ENCODE measurements at regions not wholly inside any gene's neighbourhood (a gene's known extent, or its start where the extent isn't known, plus 50 kb on each side); places are given as distances from the start of the nearest gene placed in this dataset.
"Not testable (repeated sequence)": the region's sequence is repeated elsewhere in the genome, so short reads cannot be mapped to it uniquely, and the experiment has no call there.

DNA sequence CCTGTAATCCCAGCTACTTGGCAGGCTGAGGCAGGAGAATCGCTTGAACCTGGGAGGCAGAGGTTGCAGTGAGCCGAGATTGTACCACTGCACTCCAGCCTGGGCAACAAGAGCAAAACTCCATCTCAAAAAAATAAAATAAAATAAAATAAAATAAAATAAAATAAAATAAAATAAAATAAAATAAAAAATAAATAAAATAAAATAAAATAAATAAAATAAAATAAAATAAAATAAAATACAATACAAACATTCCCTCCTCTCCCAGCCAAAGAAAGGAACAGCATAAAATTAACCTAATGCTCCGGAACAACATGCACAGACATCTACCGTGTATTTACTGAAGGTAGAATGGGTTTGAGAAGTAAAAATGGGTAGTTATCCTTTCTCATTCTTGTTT, 521.9 kb upstream of the FAM174A start:
- DNase-seq, result not testable (repeated sequence)

DNA sequence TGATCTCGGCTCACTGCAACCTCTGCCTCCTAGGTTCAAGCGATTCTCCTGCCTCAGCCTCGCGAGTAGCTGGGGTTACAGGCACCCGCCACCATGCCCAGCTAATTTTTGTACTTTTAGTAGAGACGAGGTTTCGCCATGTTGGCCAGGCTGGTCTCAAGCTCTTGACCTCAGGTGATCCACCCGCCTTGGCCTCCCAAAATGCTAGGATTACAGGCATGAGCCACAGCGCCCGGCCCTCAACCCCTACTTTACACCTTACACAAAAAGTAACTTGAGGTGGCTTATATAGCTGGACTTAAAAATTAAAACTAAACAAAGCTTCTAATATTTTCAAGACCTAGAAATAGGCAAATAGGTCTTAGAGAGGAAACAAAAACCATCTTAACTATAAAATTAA, 524.0 kb upstream of the FAM174A start:
- not testable (repeated sequence) for DNase-seq

DNA sequence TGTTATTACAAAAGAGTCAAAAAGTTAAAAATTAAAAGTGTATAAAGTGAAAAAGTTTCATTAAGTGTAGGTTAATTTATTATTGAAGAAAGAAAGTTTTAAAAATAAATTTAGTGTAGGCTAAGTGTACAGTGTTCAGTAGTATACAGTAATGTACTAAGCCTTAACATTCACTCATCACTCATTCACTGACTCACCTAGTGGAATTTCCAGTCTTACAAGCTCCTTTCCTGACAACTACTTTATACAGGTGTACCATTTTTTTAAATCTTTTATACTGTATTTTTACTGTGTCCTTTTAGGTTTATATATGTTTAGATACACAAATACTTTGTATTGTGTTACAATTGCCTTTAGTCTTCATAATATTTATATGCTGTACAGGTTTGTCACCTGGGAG, 530.2 kb upstream of the FAM174A start:
- no peak for DNase-seq

DNA sequence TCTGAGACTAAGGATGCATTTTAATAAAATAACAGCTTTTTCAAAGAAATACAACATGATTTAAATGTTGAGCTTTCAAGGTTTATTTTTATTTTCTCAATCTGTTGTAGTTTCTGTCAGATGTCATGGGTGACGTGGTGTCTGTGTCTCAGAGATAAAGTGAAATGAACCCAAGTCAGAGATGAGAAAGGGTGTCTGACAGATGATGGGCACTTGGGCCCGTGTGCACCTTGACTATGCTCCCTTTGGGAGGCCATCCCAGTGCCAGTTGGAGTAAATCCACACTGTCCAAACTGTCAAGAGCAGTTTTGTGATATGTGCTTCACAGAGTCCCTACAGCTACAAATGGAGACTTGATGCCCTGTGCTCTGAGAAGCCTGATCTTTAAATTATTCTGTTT, 536.9 kb upstream of the FAM174A start:
- DNase-seq, result no peak

DNA sequence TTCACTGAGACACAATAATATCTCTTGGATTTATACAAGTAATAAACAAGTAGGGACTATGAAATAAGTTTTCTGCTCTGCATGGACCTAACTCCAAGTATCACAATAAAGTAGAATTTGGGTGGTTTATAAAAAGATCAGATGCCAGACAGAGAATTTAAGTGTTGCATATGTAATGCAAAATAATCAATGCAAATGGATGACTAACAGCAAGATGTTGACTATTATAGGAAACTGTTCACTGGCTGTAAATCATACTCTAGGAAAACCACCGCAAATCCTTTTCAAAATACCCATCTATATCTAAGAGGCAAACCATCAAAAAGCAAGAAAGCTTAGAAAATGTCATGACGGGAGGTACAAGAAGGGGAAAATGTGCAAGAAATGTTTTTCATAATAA, 539.8 kb upstream of the FAM174A start:
- no peak for DNase-seq

DNA sequence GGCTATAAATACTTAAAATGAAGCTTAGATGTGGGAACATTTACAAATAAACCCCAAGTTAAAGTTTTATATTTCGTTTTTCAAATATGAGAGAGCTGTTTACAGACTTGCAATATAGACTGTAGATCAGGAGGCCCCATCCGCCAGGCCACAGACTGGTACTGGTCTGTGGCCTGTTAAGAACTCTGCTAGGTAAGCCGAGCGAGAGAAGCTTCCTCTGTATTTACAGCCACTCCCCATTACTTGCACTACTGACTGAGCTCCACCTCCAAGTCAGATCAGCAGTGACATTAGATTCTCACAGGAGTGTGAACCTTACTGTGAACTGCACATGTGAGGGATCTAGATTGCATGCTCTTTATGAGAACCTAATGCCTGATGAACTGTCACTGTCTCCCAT, 561.4 kb upstream of the FAM174A start:
- DNase-seq, result no peak

DNA sequence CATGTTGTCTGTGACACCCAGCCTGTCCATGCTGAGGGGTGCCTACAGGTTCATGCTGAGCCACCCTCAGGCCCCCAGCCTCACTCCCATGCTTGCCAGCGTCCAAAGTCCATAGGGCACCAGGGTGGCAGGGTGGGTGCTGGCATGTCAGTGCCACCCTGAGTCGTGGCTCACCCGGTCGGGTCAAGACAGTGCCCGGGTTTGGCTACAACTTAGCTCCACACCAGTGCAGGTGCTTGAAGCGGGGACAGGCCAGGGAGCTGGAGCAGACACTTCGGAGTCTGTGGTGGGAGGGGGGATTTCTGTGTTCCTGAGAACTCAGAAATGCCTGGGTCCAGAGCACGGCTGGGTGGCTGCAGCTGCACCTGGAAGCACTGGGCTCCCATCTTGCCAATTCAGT, 579.2 kb upstream of the FAM174A start:
- no peak for DNase-seq

DNA sequence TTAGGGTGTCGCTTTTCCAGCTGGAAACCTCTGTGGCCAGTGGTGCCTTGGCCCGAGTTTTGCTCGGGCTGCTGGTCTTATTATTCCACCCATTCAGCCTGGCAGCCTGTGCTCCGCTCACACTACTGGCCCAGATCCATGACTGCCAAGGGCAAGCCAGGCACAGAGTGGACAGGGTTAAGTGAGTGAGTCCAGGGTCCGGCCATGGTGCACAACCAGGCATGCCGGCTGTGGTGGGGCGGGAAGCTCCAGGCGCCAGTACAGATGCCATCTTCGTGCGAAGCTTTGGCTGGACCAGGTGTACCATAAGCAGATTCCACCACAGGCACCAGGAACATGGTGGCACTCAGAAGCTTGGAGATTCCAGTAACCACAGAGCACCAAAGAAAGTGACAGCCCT, 580.2 kb upstream of the FAM174A start:
- no peak for DNase-seq

DNA sequence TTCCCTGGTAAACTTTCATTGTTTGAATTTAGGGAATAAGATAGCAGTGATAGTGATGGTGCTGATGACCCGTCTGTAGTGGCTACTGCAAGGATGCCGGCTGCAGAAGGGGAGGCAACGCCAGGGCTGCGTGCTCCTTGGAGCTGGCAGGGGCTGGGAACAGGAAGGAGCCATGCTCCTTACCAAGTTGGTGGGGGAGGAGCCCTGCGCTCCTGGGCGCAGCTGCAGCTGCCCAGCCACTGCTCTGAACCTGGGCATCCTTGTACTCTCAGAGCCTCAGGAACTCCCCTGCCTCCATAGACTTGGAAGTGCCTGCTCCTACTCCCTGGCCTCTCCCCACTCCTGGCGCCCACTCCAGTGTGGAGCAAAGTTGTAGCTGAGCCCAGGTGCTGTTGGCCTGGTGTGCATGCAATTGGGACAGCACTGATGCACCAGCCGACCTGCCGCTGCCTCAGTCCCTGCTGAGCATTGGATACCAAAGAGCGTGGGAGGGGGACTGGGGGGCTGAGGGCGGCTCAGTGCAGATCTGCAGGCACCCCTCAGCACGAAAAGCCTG, 585.1 kb upstream of the FAM174A start:
- no peak for DNase-seq

DNA sequence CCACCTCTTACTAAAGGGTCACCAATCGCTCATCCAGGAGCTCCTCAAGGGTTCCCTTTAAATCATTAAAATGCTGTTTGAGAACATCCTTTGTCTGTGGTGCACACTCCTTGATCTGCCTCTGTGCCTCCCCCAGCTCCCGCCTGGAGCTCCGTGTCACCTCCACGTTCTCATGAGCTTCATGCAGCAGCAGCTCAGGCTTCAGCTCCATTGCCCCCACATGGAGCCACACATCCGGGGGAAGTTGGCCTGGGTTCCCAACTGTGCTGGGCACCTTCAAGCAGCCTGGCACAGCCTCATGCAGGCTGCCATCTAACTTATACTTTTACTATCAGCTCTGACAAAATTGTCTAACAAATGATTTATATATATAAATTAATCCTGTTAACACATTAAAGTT, 585.8 kb upstream of the FAM174A start:
- no peak for DNase-seq

DNA sequence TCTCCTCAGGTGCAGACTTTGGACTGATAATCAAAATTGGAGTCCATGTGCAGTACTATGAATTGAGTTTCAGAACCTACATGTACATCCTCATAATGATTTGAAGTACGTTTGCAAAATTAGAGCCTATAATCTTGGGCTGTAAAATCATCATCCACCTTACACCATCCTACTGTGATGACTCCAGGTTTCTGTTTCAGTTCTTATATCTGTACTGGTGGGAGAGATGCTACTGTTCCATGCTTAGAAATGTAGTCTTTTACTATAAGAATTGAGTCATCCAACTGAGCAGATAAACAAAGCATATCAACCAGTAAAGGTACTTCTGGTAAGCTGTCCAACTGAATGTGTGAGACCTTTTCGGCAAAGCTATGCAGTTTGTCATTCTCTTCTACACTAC, 586.3 kb upstream of the FAM174A start:
- DNase-seq, result no peak

DNA sequence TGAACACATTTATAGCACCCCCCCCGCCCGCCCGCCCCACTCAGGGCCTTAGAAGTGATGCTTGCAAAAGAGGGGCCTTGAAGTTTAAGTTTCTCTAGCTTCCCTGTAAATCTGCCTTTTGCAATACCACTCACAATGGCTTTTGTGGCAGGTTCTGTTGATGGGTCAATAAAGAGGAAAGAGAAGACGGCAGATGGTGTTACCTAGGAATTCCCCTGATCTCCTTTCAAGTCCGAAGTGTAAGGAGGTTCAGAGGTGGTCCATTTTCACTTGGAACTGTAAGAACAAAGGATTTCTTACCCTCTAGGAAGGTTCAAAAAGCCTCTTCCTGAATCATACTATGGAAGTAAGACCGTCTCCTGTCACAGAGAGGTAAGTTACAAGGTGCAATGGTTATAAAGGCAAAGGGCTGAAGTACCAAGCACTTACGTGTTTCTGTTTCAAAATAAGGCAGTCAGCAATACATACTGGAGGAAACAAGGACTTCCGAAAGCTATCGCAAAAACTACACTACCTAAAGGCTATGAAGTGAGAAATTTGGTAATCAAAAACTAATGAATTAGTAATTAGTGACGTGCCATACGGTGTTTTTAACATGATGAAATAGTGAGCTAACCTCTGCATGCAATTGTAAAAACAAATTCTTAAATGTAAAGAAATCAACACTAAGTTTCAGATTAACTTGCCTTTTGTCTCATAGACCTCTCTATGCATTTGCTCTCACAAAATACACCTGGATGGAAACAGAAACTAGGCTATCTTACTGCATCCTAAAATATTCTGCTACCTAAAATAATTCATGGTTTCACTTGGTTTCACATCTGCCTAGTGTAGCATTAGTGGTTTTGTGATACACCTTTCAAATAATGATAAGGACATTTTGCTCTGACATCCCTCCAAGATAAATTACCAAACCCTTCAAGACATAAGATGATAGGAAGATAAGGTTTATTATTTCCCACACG, 589.4 kb upstream of the FAM174A start:
- DNase-seq, result no peak

DNA sequence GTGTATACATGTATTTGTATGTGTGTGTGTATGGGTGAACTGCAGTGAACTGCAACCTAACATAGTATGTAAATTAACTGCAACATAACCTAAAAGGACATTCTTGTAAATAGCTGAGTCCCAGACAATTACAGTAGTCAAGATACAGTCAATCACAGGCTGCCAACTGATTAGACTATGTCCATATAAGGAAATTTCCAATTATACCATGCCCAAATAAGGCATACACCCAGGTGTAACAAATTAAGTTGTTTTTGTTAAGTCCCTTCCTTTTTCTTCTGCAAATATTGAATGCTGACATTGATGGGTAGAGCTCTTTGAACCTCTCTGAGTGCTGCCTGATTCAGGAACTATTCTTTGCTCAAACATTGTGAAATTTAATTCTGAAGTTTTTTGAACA, 594.6 kb upstream of the FAM174A start:
- DNase-seq, result no peak

DNA sequence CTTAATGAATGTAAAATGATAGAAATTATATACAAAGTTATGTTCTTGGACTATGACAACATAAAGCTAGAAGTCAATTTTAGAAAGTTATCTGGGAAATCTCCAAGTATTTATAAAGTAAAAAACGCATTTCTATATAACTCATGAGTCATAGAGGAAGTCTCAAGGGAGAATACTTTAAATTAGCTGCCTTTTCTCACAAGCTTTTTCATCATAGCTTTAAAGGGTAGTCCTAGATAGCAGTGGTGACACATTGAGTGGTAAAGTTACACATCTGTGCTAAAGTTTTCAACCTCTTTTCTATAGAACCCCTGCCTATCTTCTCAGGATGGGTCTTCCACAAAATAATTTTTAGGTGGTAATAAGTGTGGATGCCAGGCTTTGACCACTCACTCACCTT, 598.3 kb upstream of the FAM174A start:
- no peak for DNase-seq

DNA sequence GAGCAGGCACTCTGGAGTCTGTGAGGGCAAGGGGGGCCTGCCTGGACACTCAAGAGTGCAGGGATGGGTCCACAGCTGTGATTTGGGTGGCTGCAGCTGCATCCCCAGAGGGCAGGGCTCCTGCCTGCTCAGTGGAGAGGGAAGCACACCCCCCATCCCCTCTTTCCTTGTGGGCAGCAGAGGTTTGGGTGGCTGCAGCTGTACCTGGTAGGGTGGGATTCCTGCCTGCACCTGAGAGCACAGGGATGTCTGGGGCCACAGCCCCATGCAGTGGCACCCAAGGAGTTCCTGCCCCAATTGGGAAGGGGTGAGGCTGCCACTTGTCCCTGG, 605.4 kb upstream of the FAM174A start:
- DNase-seq, result no peak

DNA sequence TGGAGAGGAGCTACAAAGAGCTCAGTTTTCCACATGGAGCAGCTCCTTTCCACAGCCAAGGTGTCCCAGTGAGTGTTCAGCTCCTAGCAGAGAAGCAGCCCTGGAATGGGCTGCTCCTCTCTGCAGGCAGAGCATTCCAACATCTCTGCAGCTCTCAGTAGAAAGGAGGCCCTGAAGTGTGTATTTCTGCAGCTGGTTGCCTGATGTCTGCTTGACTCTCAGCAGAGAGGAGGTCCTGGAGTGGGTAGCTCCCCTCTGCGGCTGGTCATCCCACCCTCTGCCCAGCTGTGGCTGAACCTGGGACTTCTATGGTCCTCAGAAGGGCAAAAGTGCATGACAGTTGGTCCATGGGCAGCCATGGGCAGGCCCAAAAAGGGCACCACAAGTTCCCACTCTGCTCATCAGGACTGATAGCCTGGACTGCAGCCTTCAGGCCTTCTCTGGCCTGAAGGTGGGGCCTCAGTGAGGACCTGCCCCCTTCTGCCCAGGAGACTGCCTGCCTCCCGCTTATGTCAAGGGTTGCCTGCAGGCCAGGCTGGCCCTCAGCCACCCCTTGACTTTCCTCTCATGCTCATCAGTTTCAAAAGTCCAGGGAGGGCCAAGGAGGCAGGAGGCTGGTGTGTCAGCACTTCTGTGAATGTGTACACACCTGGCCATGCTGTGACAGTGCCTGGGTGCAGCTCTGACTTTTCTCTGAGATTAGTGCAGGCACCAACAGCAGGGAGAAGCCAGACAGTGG, 605.9 kb upstream of the FAM174A start:
- no peak for DNase-seq

DNA sequence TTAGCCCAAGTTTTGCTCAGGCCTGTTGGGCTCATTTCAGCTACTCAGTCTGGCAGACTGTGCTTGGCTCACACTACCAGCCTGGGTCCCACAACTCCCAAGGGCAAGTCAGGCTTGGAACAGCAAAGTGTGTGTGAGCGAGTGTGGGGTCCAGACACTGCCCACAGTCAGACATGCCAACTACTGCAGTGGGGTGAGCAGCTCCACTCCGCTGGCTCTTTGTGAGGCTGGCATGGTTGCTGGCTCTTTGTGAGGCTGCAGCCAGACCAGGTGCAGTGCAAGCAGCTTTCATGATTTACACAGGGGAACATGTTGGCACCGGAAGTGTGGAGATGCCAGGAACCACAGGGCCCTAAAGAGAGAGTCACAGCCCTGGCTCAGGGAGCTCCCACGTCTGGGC, 606.7 kb upstream of the FAM174A start:
- DNase-seq, result no peak

DNA sequence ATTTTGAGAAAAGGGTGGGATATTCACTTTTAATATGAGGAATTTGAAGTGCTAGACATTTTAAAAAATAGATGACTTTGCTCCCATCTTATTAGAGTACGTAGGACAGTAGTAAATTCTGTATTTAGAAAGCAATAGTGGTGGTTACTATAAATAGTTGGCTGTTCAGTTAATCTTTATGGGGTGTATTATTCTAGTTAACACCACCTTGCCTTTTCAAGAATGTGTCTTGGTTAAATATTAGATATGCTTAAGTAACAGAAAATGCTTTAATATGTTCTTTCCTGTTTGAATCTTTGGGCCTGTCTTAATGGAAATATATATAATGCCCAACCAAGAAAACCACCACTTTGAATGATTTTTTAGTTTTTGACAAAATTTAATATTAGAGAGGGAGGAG, 608.7 kb upstream of the FAM174A start:
- DNase-seq, result no peak

DNA sequence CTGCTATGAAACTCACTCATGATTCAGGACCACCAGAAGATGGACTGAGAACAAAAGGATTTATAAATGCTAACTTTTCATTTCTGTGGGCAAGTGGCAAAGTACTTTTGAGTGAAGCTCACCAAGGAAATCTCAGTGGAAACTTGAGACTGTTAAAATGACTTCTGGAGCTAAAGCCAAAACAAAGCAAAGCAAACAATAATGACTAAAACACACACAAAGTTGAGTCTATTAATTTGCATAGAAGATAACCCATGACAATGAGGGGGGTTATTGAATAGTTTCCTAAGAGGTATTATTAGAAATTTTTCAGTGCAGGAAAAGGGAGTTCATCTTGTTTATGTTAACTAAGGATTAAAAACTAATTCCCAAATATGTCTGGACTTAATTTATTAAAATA, 612.8 kb upstream of the FAM174A start:
- no peak for DNase-seq

DNA sequence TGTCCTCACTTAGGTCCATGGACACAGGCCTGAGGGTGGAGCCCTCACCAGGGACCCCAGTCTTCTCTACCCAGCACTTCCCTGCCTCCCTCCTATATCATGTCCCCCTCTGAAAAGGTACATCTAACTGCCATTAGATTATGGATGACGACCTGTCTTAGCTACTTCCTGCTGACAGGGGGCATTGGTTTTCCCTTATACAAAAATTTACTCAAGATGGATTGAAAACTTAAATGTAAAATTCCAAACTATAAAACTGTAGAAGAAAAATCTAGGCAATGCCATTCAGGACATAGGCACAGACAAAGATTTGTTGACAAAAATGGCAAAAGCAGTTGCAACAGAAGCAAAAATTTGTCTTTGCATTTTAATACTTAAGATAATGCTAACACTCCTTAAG, 623.2 kb upstream of the FAM174A start:
- DNase-seq, result no peak

DNA sequence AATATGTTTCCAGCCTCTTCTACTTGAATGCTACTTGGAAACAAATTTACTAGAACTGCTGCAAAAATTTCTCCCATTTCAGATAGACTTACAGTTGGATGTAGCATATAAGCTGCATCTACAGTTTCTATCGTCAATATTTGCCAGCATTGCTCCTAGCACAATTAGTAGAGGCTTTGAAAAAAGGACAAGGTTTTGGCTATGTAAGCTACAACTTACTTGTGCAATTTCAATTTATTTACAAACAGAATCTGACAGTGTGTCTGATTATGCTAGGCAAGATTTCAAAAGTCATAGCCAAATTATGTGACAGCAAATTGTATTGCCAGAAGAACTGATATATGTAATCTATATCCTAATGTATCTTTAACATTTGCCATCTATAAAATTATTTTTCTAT, 628.4 kb upstream of the FAM174A start:
- DNase-seq, result no peak

DNA sequence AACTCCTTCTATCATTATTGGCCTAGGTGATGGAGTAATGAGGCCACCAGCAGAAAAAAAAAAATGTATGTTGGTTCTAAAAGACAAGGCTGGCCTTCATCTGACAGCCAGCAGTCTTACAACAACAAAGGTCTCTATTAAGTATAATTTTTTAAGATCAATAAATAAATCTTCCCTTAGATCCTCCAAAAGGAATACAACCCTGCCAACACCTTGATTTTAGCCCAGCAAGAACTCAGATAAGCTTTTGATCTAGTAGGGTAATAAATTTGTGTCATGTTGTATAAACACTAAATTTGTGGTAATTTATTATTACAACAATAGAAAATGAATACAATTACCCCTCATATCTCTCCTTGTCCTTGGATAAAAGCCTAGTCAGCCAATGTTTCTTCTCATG, 633.2 kb upstream of the FAM174A start:
- no peak for DNase-seq

DNA sequence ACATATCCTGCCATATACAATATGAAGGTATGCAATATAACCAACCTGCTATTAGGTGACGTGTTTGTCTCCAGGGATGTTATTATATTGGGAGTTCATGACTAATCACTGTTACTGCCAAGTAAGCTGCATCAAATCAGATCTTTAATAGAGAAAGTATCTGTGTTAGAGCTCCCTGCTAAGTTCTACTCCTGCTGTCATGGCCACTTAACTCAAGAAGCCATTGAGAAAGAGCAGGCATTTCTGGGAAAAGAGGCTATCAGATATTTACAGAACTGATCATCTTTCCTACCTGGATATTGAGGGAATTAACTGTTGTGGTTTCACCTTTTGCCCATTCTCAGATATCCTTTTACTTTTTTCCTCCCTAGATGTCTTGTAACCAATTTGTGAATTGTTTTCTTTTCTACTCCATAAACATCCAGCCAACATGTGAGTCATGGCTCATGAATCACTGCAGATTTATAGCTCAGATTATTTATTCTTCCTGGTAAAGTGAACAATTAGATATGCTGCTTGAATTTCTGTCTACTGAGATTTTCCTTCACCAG, 634.8 kb upstream of the FAM174A start:
- DNase-seq, result no peak
